Stimulated activated CD8-positive, alpha-beta memory T cell treated with anti-CD3 and anti-CD28 coated beads, Interleukin-4, amount 100 ng/mL, for 48 hours (primary cell): ENCODE measurements at regions not wholly inside any gene's neighbourhood (a gene's known extent, or its start where the extent isn't known, plus 50 kb on each side); places are given as distances from the start of the nearest gene placed in this dataset.

Source experiments
- DNase-seq: peaks from one replicate; pipeline ENCODE4 v3.0.0-alpha.2; 2020

DNA sequence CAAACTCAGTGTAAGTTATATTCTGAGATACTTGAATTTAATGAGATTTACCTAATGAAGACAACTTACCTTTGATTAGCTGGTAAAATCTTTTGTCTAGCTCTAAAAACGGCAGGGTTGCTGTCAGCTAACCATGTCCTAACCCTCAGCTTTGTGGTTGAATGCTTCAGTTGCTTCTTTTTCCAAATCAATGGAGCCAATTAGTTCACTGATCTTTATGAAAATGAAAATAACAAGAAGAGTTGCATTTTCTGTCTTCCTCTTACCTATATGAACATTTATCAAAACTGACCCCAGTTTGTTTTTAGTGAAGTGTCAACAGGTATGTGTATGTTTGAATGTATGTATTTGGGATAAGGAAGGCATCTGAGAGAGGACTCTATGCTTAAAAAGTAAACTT, 253.1 kb upstream of the MTPN start:
- DNase-seq: no peak

DNA sequence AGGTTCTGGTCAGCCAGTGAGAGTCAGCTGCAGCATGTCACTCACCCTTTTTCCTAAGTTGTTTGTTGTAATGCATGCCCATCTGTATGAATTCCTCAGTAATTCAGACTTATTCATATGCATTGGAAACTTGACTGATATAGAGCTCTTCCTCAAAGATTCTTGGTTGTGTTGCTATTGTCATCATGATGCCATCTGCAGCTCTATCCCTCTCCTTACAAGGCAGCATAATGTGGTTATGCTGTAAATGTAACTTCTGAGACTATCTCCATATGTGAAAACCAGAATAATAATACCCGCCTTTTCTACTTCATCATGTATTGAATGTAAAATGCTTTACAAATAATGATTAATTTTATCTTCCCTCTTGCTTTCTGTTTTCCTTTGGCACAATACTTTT, 252.6 kb upstream of the MTPN start:
- no peak for DNase-seq

DNA sequence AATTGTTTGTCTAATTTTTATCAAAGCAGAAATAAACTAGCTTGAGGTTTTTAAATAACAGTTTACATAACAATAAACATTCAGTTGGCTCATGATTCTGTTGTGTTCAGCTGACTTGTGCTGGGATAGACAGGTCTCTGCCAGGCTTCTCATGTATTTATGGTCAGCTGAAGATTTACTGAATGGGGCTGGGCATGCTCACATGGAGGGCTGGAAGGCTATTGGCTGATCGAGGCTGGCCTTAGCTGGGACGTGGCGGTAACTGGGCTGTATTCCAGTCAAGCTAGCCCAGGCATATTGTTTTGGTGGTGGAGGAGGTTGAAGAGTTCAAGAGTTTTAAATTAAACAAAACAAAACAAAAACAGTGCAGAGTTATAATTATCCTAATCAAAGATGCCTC, 251.0 kb upstream of the MTPN start:
- no peak for DNase-seq

DNA sequence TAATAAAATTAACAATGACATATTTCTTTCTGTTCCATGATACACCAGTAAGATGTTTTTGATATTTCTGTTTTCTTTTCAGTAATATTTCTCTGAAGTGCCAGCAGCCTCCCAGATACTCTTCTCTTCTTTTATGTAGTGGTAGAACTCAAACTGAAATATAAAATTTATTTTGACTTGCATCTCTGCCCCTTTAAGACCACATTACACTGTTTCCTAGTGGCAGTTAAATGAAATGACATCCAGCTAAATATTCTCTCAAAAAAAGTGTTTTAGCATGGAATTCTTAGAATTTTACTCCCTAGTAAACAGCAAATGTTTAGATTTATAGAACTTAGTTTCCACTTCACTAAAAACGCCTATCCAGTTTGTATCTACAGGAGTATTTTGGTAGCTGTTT, 237.2 kb upstream of the MTPN start:
- no peak for DNase-seq

DNA sequence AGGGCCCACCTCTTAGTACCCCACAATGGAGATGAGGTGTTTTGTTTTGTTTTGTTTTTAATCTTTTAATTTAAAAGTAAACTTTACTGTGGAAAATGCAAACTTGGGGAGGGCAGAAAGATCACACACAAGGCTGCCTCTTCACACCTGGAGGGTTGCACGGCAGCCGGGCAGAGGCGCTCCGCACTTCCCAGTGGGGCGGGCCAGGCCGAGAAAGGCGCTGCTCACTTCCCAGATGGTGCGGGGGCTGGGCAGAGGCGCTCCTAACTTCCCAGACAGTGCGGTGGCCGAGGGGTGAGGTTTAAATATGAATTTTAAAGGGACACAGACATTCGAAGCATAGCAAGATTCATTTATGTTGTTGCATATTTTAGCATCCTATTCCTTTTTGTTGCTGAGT, 235.9 kb upstream of the MTPN start:
- no peak for DNase-seq

GRCh38 chr7:136210664-136211063, 233.5 kb upstream of the MTPN start:
- no peak for DNase-seq

DNA sequence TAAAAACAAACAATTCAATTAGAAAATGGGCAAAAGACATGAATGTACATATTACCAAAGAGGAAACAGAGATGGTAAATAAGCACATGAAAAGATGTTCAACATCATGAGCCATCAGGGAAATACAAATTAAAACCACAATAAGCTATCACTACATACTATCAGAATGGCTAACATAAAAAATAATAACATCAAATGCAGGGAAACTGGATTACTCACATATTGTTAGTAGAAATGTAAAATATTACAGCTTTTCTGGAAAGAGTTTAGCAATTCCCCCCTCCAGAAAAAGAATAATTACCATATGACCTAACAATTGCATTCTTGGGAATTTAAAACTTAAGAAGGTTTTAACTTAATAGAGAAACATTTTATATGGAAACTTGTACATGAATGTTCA, 232.9 kb upstream of the MTPN start:
- no peak for DNase-seq

- no peak for DNase-seq
Observed at GRCh38 chr7:136205956-136206355, 228.8 kb upstream of the MTPN start.

GRCh38 chr7:136198168-136198567, 221.0 kb upstream of the MTPN start:
- DNase-seq: no peak

DNA sequence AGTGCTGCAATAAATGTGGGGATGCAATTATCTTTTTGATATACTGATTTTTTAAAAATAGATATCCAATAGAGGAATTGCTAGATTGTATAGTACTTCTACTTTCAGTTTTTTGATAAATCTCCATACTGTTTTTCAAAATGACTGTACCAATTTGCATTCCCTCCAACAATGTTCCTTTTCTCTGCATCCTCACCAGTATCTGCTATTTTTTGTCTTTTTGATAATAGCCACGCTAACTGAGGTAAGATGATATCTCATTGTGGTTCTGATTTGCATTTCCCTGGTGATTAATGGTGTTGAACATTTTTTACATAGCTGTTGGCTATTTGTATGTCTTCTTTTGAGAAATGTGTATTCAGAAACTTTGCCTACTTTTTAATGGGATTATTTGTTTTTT, 217.7 kb upstream of the MTPN start:
- DNase-seq: no peak

- no peak for DNase-seq
Observed at GRCh38 chr7:136193940-136194339, 216.8 kb upstream of the MTPN start.

DNA sequence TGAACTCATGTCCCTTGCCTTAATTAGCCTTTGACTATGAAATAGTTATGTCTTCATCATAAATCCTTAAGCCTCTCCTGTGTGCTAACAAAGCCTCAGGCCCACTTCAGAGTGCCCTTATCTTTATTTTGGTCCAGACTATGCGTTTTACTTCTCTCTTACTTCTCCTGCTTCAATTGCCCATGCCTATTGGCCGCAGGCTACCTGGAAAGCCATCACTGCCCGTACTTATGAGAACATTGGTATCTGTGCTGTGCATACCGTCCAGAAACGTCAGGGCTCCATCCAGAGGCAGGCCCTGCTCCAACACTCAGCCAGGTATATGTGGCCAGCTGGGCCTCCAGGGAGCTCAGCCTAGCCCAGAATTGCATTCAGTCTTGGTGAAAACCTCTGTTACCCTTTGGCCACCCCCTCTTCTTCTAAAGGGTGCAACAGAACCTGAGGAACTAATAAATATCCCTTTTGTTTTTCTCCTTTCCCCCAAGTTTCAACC, 212.4 kb upstream of the MTPN start:
- no peak for DNase-seq

- no peak for DNase-seq
Observed at GRCh38 chr7:136186281-136186680, 209.1 kb upstream of the MTPN start.

DNA sequence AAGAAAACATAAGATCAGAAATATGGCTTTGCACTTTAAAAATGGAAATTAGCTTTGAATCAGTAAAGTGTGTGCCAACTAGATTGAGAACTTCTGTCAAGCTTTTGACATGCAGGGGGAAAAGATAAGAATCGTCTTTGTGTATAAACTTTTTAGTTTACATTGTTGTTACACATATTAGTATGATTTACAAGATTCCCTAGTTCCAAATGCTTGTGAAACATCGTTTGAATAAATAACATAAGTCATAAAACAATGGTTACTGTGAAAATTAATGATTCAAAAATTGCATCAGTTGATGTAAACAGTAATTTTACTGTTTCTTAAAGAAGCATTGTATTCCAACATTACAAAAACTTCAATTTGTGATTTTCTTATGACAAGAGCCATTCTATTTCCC, 207.6 kb upstream of the MTPN start:
- DNase-seq: no peak

GRCh38 chr7:136183981-136184380, 206.8 kb upstream of the MTPN start:
- DNase-seq: no peak

GRCh38 chr7:136180984-136181383, 203.8 kb upstream of the MTPN start:
- DNase-seq: no peak

GRCh38 chr7:136179851-136180721, 202.9 kb upstream of the MTPN start:
- no peak for DNase-seq

- DNase-seq: no peak
Observed at GRCh38 chr7:136179154-136179553, 202.0 kb upstream of the MTPN start.

- no peak for DNase-seq
Observed at GRCh38 chr7:136174477-136175125, 197.4 kb upstream of the MTPN start.

DNA sequence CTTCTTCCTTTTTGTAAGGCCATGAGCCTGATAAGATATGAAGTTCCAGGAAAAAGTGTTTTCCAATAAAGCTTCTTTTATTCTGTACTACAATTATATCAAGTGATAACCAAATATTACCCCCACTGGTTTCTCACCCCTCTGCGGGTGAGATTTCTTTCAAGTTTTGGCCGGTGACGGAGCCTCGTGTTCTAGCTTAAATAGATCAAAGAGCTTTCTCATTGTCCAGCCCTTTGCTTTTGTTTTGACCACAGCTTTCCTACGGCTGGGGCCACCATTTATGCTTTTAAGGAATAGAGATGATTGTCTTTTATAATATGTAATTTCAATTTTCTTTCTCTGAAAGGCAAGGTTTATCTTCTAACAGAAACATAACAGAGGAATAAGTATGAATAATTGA, 196.7 kb upstream of the MTPN start:
- DNase-seq: no peak

- DNase-seq: no peak
Observed at GRCh38 chr7:136171233-136171632, 194.1 kb upstream of the MTPN start.

DNA sequence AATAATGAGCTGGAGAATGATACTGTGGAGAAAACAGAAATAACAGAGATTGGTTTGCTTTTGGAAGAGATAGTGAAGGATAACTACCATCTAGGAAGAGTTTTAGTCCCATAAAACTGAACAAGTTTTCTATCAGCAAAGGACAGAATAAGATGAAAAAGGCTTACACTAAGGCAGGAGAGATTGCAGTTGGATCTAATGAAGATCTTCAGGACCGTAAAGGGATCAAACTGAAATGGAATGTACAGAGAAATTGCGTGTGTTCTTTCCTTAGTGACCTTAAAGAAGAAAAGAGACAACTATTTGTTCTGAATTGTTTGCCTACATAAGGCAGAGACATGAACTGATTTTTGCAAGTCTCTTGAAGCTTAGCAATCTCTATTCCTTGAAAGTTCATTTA, 191.7 kb upstream of the MTPN start:
- no peak for DNase-seq

DNA sequence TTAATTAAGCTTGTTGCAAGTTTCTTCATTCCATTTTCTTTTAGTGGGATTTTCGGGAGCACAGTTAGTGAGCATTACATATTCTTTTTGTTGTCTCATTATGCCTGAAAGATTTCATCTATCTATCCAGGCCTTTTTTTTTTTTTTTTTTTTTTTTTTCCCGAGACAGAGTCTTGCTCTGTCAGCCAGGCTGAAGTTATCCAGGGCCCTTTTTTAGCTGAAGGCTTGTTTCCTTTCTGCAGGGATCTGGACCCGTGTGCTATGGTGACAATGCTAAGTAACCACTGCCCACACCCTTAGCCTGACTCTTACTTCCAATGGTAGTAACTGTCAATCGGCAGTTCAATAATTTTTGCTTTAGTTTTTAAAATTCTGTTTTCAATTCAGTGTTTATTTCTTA, 190.8 kb upstream of the MTPN start:
- DNase-seq: no peak

DNA sequence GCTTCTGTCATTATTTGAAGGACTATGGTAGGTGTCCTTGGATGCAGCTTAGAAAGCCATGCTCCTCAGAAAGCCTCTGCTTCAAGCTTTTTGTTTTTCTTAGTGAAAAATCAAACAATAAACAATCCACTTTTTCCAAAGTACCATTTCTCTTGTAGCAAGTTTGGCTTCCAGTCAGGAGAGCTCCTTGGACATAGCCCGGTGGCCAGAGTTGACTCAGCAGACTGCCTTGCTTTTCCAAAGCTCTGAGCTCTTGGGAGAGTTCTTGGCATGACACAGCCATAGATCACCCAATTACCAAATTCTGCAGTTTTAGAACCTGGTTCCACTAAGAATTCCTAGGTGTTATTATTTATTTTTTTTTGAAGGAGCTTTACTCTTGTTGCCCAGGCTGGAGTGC, 189.4 kb upstream of the MTPN start:
- DNase-seq: no peak
